Esophagus (tissue), 2 donors: ENCODE measurements at regions not wholly inside any gene's neighbourhood (a gene's known extent, or its start where the extent isn't known, plus 50 kb on each side); places are given as distances from the start of the nearest gene placed in this dataset.

Experiments
- H3K27ac ChIP-seq, 2 donors: one replicate each; pipeline ENCODE4 v1.5.1; 2013; ENCODE audit warnings: low read depth in 2 of 2, mild to moderate bottlenecking in 2 of 2, inconsistent platforms in 1 of 2, low read length in 1 of 2, moderate library complexity in 1 of 2
- H3K27me3 ChIP-seq, 2 donors: one replicate each; pipeline ENCODE4 v1.6.1; 2013; ENCODE audit warnings: low read length in 2 of 2, control low read depth in 1 of 2, mild to moderate bottlenecking in 1 of 2; ENCODE audit not compliant: insufficient read depth in 2 of 2, control insufficient read depth in 1 of 2
- H3K36me3 ChIP-seq, 2 donors: one replicate each; pipeline ENCODE4 v1.6.1; 2013; ENCODE audit warnings: low read length in 1 of 2; ENCODE audit not compliant: control insufficient read depth in 2 of 2, insufficient read depth in 2 of 2
- H3K4me1 ChIP-seq, 2 donors: one replicate each; pipeline ENCODE4 v1.6.1; 2013; ENCODE audit warnings: low read length in 1 of 2; ENCODE audit not compliant: control insufficient read depth in 2 of 2, insufficient read depth in 2 of 2
- H3K4me3 ChIP-seq, 2 donors: one replicate each; pipeline ENCODE4 v1.5.1; 2013; ENCODE audit warnings: low read length in 2 of 2, mild to moderate bottlenecking in 2 of 2, low read depth in 1 of 2, moderate library complexity in 1 of 2
- H3K9me3 ChIP-seq, 2 donors: one replicate each; pipeline ENCODE4 v1.6.1; 2013; ENCODE audit warnings: mild to moderate bottlenecking in 2 of 2, low read depth in 1 of 2, low read length in 1 of 2, moderate library complexity in 1 of 2; ENCODE audit not compliant: control insufficient read depth in 2 of 2, insufficient read depth in 1 of 2
- WGBS, 2 donors: extraction: QIAGEN DNeasy Blood & Tissue Kit; methylation state at CpG; one replicate each; pipeline ENCODE4 v1.1.7; 2013; 5-methylcytosine and 5-hydroxymethylcytosine counted together
- donor health status: healthy with polysubstance abuse.
- donor health status: Bipolar disorder and iron deficiency.

DNA sequence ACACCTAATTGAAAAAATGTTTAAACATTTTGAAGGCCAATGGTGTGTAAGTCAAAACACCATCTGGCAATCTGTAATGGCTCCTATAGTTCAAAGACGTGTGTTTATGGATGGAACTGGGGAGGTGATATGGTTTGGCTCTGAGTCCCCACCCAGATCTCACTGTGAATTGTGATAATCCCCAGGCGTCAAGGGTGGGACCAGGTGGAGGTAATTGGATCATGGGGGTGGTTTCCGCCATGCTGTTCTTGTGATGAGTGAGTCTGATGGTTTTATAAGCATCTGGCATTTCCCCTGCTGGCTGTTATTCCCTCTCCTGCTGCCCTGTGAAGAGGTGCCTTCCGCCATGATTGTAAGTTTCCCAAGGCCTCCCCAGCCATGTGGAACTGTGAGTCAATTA lies 52.2 kb downstream of the ADRA2C start:
- H3K4me3 ChIP-seq = no peak overlapping the region
- no peaks in the 10 kb centered on the region for H3K27me3 ChIP-seq
- H3K27ac ChIP-seq = no peak overlapping the region
- H3K9me3 ChIP-seq = peaks cover 0 to 6% of the 10 kb centered on the region in 2 donors
- WGBS, 2 donors = 71 to 72% methylated on average over 4 of the region's 4 CpGs
- no peaks in the 10 kb centered on the region for H3K36me3 ChIP-seq
- H3K4me1 ChIP-seq = no peaks in the 10 kb centered on the region

DNA sequence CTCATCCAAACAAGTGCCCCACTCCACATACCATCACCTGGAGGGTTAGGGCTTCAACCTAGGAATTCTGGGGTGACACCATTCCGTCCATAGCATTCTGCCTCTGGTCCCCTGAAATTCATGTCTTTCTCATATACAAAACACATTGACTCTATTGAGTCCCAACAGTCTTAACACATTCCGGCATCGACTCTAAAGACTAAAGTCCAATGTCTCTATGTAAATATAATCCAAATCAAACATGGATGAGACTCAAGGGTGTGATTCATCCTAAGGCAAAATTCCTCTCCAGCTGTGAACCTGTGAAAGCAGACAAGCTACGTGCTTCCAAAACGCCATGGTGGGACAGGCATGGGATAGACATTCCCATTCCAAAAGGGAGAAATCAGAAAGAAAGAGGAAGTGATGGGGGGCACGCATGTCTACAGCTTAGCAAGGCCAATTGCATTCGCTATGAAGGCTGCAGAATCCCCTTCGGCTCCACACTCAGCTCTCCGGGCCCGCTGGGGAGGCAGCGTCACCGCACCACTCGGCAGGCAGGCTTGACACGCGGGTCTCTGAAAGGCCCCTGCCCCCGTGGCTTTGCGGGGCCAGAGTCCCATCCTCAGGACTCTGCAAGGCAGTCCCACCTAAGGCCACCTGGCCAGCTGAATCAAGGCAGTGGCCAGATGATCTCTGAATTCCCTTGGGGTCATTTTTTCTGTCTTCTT lies 53.2 kb downstream of the ADRA2C start:
- Histone ChIP-seq H3K9me3 (peaks cover 0 to 6% of the 10 kb centered on the region in 2 donors), H3K27me3 (no peaks in the 10 kb centered on the region), H3K4me3 (no peak overlapping the region), H3K36me3 (no peaks in the 10 kb centered on the region), H3K27ac (no peak overlapping the region), H3K4me1 (no peaks in the 10 kb centered on the region)
- WGBS, 2 donors = 78 to 80% methylated on average over 17 of the region's 17 CpGs

DNA sequence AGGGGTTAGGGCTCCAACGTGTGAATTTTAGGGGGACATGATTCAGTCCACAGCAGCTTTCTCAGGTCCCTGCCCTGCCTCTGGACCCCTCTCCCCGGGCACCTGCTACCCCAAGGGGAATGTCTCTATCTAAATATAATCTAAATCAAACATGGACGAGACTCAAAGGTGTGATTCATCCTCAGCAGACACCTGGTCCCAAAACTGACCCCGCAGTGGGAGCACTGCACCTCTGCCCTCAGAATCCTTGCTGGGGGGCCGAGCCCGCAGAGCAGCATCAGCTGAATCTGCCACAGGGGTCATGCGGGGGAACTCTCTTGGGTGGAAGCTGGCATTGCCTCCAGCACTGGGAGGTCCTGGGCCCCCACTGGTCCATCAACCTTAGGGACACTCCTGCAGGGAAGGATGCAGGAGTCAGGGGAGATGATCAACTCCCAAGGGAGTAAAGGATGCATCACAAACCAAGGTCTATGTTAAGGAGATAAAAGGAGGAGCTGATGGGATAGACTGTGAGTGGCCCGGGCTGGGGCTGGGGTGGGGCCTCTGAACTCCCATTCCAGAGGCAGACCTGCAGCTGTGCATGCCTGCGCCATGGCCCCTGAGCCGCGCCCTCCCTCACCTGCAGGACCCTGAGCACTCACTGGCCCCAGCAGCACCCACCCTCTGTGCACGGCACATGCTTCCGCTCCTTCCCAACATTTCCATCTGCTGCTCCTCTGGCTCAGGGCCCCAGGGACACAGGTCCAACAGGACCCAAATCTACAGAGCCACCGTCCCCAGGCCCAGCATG lies 54.0 kb downstream of the ADRA2C start:
- no peaks in the 10 kb centered on the region for H3K27me3 ChIP-seq
- peaks cover 0 to 6% of the 10 kb centered on the region in 2 donors for H3K9me3 ChIP-seq
- no peaks in the 10 kb centered on the region for H3K4me1 ChIP-seq
- no peak overlapping the region for H3K27ac ChIP-seq
- H3K4me3 ChIP-seq = no peak overlapping the region
- WGBS, 2 donors = 68% methylated on average over 12 to 14 of the region's 14 CpGs
- H3K36me3 ChIP-seq = no peaks in the 10 kb centered on the region

DNA sequence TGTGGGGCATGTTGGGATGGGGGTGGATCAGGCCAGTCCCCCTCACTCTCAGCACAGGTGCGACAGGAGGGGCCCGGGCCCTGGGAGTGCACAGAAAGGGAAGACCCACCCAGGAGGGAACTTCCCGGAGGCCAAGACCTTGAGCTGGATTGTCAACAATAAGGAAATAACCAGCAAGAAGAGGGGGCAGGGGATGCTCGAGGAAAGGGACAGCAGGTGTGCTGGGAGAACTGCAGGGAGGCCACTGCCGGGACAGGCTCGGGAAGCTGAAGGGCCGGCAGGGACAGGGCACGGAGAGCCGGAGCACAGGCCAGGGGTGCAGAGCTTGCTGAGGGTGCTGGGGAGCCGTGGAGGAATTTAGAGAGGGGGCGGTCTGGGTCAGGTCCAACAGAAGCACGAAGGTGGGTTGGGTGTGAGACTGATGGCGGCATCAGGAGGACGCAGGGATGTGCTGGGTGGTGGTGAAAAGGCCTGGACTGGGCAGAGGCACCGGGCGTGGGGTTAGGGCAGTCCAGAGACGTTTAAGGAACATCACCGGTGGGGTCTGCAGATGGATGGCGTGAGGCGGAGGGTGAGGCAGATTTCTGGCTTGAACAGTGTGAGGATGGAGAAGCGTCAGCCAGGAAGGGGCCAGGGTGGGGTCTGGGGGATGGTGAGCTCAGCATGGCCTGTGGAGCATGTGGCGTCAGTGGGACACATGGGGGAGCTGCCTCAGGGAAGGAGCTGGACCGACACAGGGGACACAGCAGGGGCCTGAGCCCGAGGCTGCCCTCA lies 54.8 kb downstream of the ADRA2C start:
- Histone ChIP-seq H3K27ac (no peak overlapping the region), H3K9me3 (peaks cover 0 to 6% of the 10 kb centered on the region in 2 donors), H3K27me3 (no peaks in the 10 kb centered on the region), H3K36me3 (no peaks in the 10 kb centered on the region), H3K4me1 (no peaks in the 10 kb centered on the region), H3K4me3 (no peak overlapping the region)
- 64% methylated on average over 24 of the region's 24 CpGs for WGBS, 2 donors

DNA sequence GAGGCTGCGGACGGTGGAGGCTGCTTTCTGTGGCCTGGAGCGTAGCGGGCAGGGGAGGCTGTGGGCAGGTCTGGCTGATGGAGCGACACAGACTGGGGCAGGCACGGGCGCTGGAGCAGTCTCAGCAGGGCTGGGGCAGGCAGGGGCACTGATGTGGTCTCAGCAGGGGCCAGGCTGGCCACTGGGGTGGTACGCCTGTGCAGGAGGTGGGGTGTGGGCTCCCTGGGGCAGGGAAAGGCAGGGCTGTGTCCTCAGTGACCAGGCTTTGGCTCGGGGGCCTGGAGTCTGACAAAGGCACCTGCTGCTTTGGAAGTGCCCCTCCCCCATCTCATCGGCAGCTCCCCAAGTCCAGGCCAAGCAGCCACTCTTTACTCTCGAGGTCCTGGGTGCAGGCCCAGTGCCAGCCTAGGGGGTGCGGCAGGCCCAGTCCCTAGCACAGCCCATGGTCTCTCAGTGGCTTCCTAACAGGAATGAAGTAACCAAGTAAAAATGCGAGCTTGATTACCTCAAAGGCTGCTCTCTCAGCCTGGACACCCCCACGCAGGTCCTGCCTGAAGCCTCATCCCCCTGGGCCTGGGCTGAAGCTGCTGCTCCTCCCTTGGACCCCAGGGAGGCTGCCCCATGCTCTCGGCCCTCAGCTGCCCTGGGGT lies 55.5 kb downstream of the ADRA2C start:
- Histone ChIP-seq H3K27me3 (no peaks in the 10 kb centered on the region), H3K4me1 (no peaks in the 10 kb centered on the region), H3K4me3 (no peak overlapping the region), H3K27ac (no peak overlapping the region), H3K9me3 (peaks cover 0 to 2% of the 10 kb centered on the region in 2 donors), H3K36me3 (no peaks in the 10 kb centered on the region)
- 67 to 68% methylated on average over 15 of the region's 15 CpGs for WGBS, 2 donors

DNA sequence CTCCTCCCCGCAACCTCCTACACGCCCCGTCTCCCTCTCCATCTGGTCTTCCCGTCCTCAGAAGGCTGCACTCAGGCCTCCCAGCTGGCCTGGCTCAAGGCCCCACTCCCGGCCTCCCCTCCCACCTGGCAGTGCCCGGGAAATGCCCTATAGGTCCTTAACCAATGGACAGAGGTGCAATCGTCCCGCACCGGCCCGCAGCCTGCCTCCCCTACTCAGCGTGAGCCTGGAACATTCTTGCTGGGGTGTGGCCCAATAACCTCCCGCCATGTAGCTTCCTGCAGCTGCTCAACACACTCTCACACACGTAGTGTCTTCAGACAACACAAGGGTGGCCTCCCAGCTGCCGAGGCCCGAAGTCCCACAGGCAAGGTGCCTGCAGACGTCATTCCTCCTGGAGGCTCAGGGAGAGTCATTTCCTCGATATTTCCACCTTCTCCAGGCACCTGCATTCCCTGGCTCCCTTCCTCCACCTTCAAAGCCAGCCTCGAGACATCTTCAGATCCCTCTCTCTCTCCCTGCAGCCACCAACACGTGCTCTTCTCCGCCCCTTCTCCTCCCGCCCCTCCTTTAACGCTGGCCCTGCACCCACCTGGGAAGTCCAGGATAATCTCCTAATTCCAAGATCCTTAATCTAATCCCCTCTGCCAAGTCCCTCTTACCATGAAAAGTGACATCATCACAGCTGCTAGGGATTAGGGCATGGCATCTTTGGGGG lies 56.2 kb downstream of the ADRA2C start:
- no peak overlapping the region for H3K4me3 ChIP-seq
- no peak overlapping the region for H3K27ac ChIP-seq
- peaks cover under 1 to 4% of the 10 kb centered on the region in 2 donors for H3K4me1 ChIP-seq
- no peaks in the 10 kb centered on the region for H3K27me3 ChIP-seq
- no peaks in the 10 kb centered on the region for H3K9me3 ChIP-seq
- 49 to 56% methylated on average over 21 to 22 of the region's 22 CpGs for WGBS, 2 donors
- no peaks in the 10 kb centered on the region for H3K36me3 ChIP-seq

DNA sequence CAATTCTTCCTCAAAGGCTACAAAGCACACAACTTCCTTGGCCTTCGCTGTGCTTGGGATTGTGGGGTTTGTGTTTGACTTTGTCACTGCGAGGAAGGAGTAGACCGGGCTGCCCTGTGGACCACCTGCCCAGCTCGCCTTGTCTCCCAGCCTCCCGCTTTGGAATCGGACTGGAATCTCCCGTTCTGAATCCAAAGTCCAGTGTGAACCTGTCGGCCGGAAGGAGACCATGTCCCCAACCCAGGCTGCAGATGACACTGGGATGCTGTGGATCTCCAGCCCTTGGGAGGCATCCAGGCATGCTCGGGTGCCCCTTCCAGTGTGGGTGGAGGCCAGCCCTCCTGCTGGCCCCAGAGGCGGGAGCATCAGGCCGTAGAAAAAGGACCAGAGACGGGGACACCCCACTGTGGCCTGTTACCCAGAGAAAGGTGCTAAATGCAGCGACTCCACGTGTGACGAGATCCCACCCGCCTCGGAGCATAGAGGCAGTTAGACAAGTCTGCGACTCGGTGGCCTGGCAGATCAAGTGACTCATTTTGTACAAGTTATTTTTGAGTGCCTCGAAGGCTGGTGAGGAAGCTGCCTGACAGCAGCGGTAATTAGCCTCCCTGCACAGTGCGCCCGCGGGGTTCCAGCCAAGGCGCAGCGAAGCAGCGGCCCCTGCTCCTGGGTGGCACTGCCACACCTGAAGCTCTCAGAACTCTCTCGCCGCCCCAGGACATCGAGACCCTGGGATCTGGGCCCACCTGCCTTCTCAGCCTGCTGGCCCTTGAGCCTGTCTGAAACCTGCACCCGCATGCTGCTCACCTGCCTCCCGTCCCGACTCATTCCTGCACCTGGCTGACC lies 57.5 kb downstream of the ADRA2C start:
- Histone ChIP-seq H3K27ac (no peak overlapping the region), H3K4me1 (peaks cover 6 to 7% of the 10 kb centered on the region in 2 donors), H3K36me3 (no peaks in the 10 kb centered on the region), H3K9me3 (no peaks in the 10 kb centered on the region), H3K4me3 (no peak overlapping the region), H3K27me3 (no peaks in the 10 kb centered on the region)
- WGBS, 2 donors = 79 to 83% methylated on average over 34 of the region's 34 CpGs

DNA sequence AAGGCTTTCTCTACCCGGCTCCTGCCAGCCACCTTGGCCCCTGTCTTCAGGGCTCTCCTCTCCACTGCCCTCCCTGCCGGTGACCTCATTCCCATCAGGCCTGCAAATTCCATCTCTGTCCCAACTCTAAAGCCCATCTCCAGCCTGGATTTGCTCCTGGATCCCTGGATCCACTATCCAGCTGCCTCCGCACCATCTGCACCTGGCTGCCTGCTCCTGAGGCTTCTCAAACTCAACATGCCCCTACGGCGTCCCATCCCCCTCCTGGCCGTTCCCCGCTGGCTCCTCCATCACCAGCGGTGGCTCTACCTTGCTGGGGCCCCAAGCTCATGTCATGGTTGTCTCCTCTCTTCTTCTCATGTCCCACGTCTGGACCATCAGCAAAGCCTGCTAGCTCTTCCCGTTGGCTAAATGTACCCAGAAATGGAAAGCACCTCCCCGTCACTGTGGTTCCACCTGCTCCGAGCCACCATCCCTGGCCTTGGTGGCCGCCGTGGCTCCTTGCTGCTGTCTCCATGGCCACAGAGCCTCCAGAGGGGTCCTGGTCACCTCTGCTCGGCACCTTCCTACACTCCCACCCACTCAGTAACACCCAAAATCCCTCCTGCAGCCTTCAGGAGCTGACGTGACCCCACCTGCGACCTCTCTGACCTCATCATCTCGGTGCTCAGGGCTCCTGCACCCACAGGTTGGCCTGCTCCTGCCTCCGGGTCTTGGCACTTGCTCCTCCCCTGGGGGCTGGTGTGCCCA lies 58.5 kb downstream of the ADRA2C start:
- H3K4me3 ChIP-seq = no peak overlapping the region
- no peak overlapping the region for H3K27ac ChIP-seq
- H3K4me1 ChIP-seq = peaks cover 6 to 7% of the 10 kb centered on the region in 2 donors
- WGBS, 2 donors = 82 to 87% methylated on average over 19 of the region's 19 CpGs
- H3K27me3 ChIP-seq = no peaks in the 10 kb centered on the region
- H3K36me3 ChIP-seq = no peaks in the 10 kb centered on the region
- H3K9me3 ChIP-seq = no peaks in the 10 kb centered on the region
